ENCODE measurements at regions not wholly inside any gene's neighbourhood (a gene's known extent, or its start where the extent isn't known, plus 50 kb on each side); places are given as distances from the start of the nearest gene placed in this dataset.
"Not testable (repeated sequence)": the region's sequence is repeated elsewhere in the genome, so short reads cannot be mapped to it uniquely, and the experiment has no call there.

DNA sequence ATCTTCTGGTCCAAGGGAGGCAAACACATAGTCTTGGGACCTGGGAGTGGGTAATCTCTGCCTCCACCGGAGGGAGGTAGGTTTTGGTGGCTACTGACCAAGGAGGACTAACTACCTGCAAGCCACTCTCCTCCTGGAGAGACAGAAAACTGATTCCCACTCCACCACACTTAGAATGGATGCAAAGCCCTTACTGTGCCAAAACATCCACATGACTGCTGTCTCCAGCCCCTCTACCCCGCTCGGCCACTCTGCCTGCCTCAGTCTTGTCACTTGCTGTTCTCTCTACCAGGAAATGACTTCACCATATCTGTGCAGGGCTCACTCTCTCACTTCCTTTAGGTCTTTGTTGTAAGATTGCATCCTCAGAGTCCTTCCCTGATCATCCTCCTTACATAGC, 129.5 kb upstream of the ARG1 start (continued):
- TF ChIP-seq MAFK (IDR thresholded peaks at IDR 0.05; ENCODE audit: low read depth, low read length) = no peak
- no peak for TF ChIP-seq SP1 (IDR thresholded peaks at IDR 0.05; ENCODE audit: low read depth, low read length)
- no peak for TF ChIP-seq SIRT6 (IDR thresholded peaks at IDR 0.05; ENCODE audit: low read length)
- TF ChIP-seq GTF2F1 (IDR thresholded peaks at IDR 0.05; ENCODE audit: borderline replicate concordance, low read depth, low read length) = no peak
- TF ChIP-seq JUN (IDR thresholded peaks at IDR 0.05; ENCODE audit: low read depth, low read length) = no peak
- no peak for TF ChIP-seq KDM1A (IDR thresholded peaks at IDR 0.05; ENCODE audit: borderline replicate concordance, low read length)

DNA sequence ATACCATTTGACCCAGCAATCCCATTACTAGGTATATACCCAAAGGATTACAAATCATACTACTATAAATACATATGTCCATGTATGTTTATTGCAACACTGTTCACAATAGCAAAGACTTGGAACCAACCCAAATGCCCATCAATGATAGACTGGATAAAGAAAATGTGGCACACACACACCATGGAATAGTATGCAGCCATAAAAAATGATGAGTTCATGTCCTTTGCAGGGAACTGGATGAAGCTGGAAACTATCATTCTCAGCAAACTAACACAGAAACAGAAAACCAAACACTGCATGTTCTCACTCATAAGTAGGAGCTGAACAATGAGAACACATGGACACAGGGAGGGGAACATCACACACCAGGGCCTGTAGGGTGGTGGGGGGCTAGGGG, 127.7 kb upstream of the ARG1 start:
- H4K5ac ChIP-seq (ENCODE audit: insufficient read length, low read depth, low read length); H2BK15ac ChIP-seq (ENCODE audit: low read length); POLR2A ChIA-PET (ENCODE audit: partially characterized antibody); H3K27ac ChIP-seq (ENCODE audit: low read depth, low read length); H3K23me2 ChIP-seq (ENCODE audit: low read depth, low read length); H4K8ac ChIP-seq (ENCODE audit: extremely low read depth, insufficient read depth, low read length); H3K27me3 ChIP-seq (replicated peaks in 1 of 4; ENCODE audit: control insufficient read depth in 3 of 4, extremely low read depth in 1 of 4, insufficient read depth in 3 of 4, low read length in 3 of 4); H4K20me1 ChIP-seq (replicated peaks in 1 of 2; ENCODE audit: control insufficient read depth in 1 of 2, insufficient read depth in 2 of 2, low read length in 2 of 2); FAIRE-seq; H2BK5ac ChIP-seq (ENCODE audit: low read depth, low read length); H3K14ac ChIP-seq (ENCODE audit: insufficient read length); H2BK120ac ChIP-seq (replicated peaks; ENCODE audit: low read depth, low read length); H2AFZ ChIP-seq (ENCODE audit: low read length); DNase-seq (ENCODE audit: low read depth in 1 of 2, low spot score in 2 of 2); H3K79me2 ChIP-seq (ENCODE audit: control insufficient read depth in 1 of 2, insufficient read depth in 2 of 2, low read length in 2 of 2); H3K18ac ChIP-seq (ENCODE audit: extremely low read depth, low read length); H3K36me3 ChIP-seq (ENCODE audit: control insufficient read depth in 2 of 4, insufficient read depth in 4 of 4, low read length in 3 of 4); H4K91ac ChIP-seq (replicated peaks; ENCODE audit: insufficient read length, low read length); H3K56ac ChIP-seq (replicated peaks; ENCODE audit: insufficient read length, low read depth, low read length); H3K23ac ChIP-seq (ENCODE audit: insufficient read length); H3K4ac ChIP-seq (replicated peaks; ENCODE audit: insufficient read length, low read depth, low read length); H3K79me1 ChIP-seq (ENCODE audit: low read depth, low read length); H2BK20ac ChIP-seq (ENCODE audit: low read length); H3K9ac ChIP-seq (replicated peaks in 1 of 4; ENCODE audit: extremely low read depth in 1 of 4, low read depth in 3 of 4, low read length in 3 of 4); H2BK12ac ChIP-seq (ENCODE audit: low read depth, low read length); H3K9me3 ChIP-seq (ENCODE audit: insufficient read depth in 2 of 2, low read depth in 1 of 2, low read length in 1 of 2); H3K4me2 ChIP-seq (ENCODE audit: insufficient read depth in 1 of 2, low read depth in 2 of 2, low read length in 2 of 2); H2AK5ac ChIP-seq (ENCODE audit: low read depth, low read length); H3K4me3 ChIP-seq (ENCODE audit: extremely low read depth in 1 of 4, insufficient read depth in 2 of 4, low read depth in 3 of 4, low read length in 4 of 4); H3K4me1 ChIP-seq (replicated peaks in 1 of 4; ENCODE audit: control insufficient read depth in 3 of 4, insufficient read depth in 4 of 4, low read length in 3 of 4): not testable (repeated sequence)
- CTCF ChIA-PET (ENCODE audit: partially characterized antibody) = interaction anchor here (1.3 kb wide), 1 partner anchor 74 kb away, joined by 3 read pairs; no protein-coding TSS in a partner anchor
